ENCODE measurements at regions not wholly inside any gene's neighbourhood (a gene's known extent, or its start where the extent isn't known, plus 50 kb on each side); places are given as distances from the start of the nearest gene placed in this dataset.
"Not testable (repeated sequence)": the region's sequence is repeated elsewhere in the genome, so short reads cannot be mapped to it uniquely, and the experiment has no call there.

GRCh38 chr12:111271674-111272418, 97.0 kb downstream of the PHETA1 start:
- no peak for DNase-seq

DNA sequence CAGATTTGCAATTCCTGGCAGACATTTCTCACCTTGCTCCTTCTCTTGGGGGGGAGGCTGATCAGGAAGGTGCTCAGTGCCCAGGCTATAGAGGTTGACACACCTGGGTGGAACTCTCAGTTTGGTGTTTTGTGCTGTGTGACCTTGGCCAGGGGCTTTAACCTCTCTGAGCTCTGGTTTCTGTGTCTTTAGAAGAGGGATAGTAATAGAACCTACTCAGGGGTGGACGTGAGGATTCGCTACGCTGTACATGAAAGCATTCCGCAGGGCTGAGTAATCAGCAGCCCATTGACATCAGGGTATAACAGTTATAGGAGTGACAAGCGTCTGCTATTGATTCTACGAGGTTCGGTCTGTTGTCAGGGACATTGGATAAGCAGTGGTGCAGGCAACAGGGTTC, 98.1 kb downstream of the PHETA1 start:
- DNase-seq: no peak

DNA sequence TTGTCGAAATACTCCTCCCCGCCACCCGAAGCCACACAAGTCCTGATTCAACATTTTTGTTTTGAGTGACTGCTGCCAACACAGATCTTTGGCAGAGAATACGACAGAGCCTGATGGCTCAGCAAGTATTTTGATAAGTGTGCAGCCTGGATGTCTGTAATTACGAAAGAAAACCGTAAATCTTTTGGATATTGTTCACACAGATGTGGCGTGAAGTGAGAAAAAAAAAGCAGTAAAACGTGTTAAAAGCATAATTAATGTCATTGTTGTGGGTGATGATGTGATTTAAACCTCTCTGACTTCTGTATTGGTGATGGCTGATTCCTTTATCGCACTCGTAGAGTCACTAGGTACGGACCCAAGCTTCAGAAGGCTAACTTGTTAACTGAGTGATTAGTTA, 98.7 kb downstream of the PHETA1 start:
- DNase-seq: no peak

DNA sequence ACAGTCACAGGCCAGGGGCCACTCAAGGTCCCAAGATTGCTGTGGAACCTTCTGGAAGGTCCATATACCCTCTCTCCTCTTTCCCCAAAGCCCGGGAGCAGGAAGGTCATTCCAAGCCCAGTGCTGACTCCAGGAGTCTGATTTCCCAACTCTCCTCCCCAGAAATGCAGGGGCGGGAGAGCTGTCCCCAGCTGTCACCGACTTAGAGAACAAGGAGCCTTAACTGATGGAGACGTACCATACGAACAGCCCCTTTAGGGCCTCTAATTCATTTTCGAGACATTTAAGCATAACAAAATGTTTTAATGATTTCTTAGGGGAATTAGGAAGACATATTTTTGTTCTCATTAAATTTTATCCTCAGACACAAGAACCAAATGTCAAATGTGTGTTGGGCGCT, 99.2 kb downstream of the PHETA1 start:
- no peak for DNase-seq

DNA sequence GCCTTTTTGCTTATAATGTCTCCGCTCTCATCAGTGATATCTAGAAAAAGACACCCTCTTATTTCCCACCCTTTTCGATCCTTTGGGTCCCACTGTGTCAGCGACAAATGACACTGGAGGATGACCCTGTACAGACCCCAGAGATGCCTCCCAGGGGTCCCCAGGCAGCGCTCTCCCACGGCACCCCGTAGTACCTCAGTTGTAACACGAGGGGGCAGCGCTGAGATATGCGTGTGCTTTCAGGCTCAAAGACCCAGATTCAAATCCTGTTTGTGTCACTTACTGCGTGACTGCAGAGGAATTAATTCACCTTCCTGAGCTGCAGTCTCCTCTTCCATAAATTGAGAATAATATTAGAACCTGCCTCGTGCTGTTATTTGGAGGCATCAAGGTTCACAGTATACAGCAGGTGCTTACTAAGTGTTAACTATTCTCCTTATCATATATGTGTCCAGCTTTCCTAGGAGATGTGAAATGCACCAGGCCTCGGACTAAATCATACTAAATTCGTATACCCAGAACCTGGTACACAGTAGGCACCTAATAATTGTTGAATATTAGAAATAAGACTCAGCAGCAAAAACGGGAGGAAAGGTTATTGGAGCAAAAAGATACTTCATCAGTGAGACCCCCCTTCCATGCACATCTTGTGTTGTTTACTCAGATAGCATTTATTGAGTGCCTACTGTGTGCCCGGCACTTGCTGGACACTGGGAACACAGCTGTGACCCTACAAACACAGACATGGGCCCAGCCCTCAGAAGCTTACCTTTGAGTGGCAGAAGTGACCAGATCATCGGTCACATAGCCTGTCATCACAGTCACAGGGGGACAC, 99.9 kb downstream of the PHETA1 start:
- peak; percentile 4 for DNase-seq

GRCh38 chr12:111267144-111267543, 101.8 kb downstream of the PHETA1 start:
- no peak for DNase-seq

DNA sequence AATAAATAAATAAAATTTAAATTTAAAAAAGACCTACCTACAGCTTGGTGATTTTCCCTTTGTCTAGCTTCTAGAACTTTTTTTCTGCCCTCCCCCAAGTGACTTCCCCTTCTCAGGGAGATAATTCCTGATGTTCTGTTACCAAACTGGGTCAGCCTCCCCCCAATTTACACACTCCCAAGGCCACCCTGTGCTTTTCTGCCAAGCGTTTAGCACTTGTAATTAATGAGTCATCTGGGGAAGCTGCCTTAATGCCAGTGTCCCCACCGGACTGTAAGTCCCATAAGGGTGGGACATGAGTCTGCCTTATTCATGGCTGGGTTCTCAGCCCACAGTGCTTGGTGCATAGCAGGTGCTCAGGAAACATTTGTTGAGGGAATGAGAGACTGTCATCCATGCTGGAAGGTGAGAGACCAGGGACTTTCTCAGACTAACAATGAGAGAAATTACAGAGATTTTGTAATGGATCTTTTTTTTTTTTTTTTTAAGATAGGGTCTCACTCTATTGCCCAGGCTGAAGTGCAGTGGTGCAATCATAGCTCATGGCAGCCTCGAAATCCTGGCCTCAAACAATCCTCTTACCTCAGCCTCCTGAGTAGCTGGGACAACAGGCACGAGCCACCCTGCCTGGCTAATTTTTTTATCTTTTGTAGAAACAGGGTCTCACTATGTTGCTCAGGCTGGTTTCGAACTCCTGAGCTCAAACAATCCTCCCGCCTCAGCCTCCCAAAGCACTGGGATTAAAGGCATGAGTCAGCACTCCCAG, 106.8 kb downstream of the PHETA1 start:
- DNase-seq: no peak

DNA sequence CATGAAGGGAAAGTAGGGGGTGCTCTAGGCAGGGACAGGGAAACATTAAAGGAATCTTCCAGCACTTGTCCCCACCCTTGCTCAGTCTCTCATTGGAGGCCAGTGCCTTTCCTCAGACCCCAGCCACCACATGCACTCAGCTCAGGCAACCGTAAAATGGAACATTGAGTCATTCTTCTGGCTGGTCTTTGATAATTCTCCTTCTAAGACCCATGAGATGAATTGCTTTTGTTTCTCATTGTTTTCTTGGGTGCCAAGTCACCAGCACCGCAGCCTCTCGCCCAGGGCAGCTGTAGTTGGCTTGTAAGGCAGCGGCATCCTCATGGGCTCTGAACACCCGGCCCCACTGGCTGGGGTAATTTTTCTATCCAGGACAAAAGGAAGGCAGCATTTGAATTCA, 108.2 kb downstream of the PHETA1 start:
- no peak for DNase-seq

GRCh38 chr12:111259231-111259630, 109.7 kb downstream of the PHETA1 start:
- no peak for DNase-seq

- DNase-seq: not testable (repeated sequence)
Measured at GRCh38 chr12:111258081-111258480, 110.8 kb downstream of the PHETA1 start.

- no peak for DNase-seq
Measured at GRCh38 chr12:111257435-111257902, 111.4 kb downstream of the PHETA1 start.

DNA sequence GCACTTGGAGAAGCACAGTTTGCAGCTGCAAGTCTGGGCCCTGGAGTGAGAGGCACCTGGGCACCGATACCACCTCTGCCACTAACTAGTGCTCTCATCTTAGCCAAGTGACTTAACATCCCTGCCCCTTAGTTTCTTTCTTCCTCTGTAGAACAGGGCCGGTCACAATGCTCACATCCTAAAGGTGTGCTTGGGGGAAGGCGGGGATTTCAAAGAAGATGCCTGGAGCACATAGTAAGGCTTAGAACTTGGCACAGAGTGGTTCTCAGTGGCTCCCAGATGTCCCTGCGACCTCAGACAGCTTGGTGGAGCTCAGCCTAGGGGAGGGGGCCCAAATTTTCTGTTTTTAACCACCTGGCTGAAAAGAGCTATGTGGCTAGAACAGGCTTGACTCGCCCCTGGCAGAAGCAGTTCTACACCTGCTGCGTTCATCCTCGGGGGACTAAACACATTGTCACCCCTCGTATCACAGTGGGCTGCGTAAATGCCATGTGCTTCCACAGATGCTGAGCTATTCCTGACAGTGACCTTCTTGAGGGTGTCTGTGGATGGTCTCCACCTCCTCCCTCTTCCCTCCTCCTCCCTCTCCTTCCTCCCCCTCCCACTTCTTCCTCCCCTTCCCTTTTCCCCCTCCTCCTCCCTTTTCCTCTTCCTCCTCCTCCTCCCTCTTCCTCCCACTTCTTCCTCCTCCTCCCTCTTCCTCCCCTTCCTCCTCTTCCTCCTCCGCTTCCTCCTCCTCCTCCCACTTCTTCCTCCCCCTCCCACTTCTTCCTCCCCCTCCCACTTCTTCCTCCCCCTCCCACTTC, 112.1 kb downstream of the PHETA1 start:
- no peak for DNase-seq

- DNase-seq: no peak
Measured at GRCh38 chr12:111255261-111255660, 113.6 kb downstream of the PHETA1 start.

DNA sequence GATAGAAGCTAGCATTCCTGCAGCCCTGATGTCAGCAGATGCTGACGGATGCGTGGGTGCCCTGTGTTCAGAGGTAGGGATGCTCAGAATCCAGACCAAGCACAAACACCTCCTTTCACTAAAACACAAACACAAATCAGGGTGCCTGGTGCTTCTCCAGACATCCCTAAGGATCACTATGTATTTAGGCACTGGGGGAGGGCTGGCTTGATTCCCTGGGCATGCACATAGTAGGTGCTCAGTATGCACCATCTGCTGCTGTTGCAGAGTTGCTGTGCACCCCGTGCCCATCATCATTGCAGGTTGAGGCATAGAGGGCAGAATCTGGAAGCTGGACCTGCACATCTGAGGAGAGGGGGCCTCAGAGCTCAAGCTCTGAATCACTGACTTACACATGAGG, 114.8 kb downstream of the PHETA1 start:
- no peak for DNase-seq

- no peak for DNase-seq
Measured at GRCh38 chr12:111253213-111253612, 115.7 kb downstream of the PHETA1 start.

- DNase-seq: no peak
Measured at GRCh38 chr12:111251787-111252186, 117.1 kb downstream of the PHETA1 start.

GRCh38 chr12:111251058-111251730, 117.7 kb downstream of the PHETA1 start:
- DNase-seq: no peak

- no peak for DNase-seq
Measured at GRCh38 chr12:111250251-111250881, 118.5 kb downstream of the PHETA1 start.

DNA sequence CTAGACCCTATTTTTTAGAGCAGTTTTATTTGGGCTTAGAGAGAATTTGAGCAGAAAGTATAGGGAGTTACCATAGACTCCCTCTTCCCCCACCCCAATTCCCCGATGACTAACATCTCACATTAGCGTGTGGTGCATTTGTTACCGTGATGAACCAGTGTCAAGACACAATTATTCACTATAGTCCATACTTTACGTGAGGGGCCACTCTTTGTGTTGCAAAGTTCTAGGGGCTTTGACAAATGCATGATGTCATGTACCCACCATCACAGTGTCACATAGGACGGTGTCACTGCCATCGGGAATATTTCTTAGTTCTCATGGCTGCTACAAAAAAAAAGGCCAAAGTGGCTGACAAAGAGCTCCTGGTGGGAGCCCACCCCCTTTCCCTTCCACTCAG, 119.1 kb downstream of the PHETA1 start:
- no peak for DNase-seq

DNA sequence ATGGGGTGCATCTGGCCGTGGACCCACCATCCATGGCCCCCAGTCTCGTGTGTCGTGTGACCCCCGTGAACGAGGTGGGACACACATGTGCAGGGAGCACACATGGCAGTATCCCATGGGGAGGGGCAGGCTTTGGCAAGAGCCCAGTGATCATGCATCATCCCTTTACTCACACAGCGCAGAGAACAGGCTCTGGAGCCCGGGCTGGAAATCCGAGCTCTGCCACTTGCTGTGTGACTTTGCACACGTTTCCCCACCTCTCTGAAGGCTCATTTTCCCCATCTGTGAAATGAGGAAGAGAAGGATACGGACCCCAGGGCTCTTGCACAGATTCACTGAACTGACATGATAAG, 119.9 kb downstream of the PHETA1 start:
- no peak for DNase-seq

DNA sequence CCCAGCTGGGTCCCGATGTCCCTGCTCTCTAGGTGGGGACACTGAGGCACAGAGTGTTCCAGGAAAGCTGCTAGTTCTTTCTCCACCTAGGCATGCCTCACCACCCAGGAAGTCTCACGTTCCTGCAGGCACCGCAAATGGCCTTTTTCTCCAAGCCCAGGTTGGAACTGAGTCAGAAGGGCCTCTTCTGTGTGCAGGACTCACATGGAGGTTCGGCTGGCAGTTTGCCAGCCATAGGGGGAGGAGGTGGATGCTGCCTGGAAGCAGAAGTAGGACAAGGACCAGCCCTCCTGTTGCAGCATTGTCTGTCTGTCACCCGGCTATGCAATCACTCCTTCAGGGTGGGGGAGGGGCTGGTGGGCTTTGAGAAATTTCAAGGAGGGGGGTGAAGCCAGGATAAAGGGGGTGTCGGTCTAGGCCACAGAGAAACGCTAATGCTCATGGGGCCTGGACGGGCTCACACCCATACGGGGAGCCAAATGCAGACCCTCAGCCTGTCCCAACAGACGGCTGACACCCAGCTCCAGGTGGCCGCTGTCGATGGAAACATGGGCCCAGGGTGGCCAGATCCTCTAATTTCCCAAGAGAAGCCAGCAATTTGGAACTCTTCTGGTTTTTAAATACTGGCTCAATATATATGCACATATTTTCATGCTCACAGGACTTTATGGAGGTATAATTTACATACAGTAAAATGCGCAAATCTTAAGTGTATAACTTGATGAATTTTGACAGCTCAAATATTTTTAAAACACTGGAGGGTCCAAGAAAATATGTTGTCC, 120.5 kb downstream of the PHETA1 start:
- no peak for DNase-seq
